DOHH2 (cell line): ENCODE measurements at regions not wholly inside any gene's neighbourhood (a gene's known extent, or its start where the extent isn't known, plus 50 kb on each side); places are given as distances from the start of the nearest gene placed in this dataset.

Source experiments
- H3F3A ChIP-seq: fragments of 200-600 bp; sonication (generic), shearing (Covaris generic); 2 replicates; pipeline ENCODE4 v1.6.0; 2016; ENCODE audit warnings: antibody characterized with exemption, mild to moderate bottlenecking; ENCODE audit not compliant: control insufficient read depth, insufficient read depth
- H3K27ac ChIP-seq: fragments of 200-600 bp; sonication (generic); 2 replicates; pipeline ENCODE4 v1.5.1; 2014; ENCODE audit warnings: low read depth, mild to moderate bottlenecking, low read length, moderate library complexity
- H3K27me3 ChIP-seq: fragments of 200-600 bp; sonication (generic); 2 replicates; pipeline ENCODE4 v1.6.1; 2014; ENCODE audit warnings: mild to moderate bottlenecking, low read length, mixed read lengths; ENCODE audit not compliant: control insufficient read depth
- H3K36me3 ChIP-seq: fragments of 200-600 bp; sonication (generic); 2 replicates; pipeline ENCODE4 v1.6.1; 2014; ENCODE audit warnings: mild to moderate bottlenecking, low read length, moderate library complexity, mixed read lengths; ENCODE audit not compliant: control insufficient read depth
- H3K4me1 ChIP-seq: fragments of 200-600 bp; sonication (generic); 2 replicates; pipeline ENCODE4 v1.6.1; 2014; ENCODE audit warnings: mild to moderate bottlenecking, low read length, mixed read lengths; ENCODE audit not compliant: control insufficient read depth
- H3K4me2 ChIP-seq: fragments of 200-600 bp; sonication (generic); 2 replicates; pipeline ENCODE4 v1.6.0; 2014; ENCODE audit warnings: mild to moderate bottlenecking, low read length, moderate library complexity
- H3K4me3 ChIP-seq: fragments of 200-600 bp; sonication (generic); 2 replicates; pipeline ENCODE4 v1.5.1; 2014; ENCODE audit warnings: mild to moderate bottlenecking, low read length, mixed read lengths
- H3K79me2 ChIP-seq: fragments of 200-600 bp; sonication (generic); 2 replicates; pipeline ENCODE4 v1.6.1; 2014; ENCODE audit warnings: mild to moderate bottlenecking, low read length, mixed read lengths; ENCODE audit not compliant: control insufficient read depth
- H3K9me2 ChIP-seq: fragments of 200-600 bp; sonication (generic); replicated peaks from 2 replicates; pipeline ENCODE4 v1.6.1; 2014; ENCODE audit warnings: mild to moderate bottlenecking, low read length, mixed read lengths; ENCODE audit not compliant: control insufficient read depth
- H3K9me3 ChIP-seq: fragments of 200-600 bp; sonication (generic); 2 replicates; pipeline ENCODE4 v1.6.1; 2014; ENCODE audit warnings: antibody characterized with exemption, low read length, mixed read lengths; ENCODE audit not compliant: control insufficient read depth, insufficient read depth
- H4K20me1 ChIP-seq: fragments of 200-600 bp; sonication (generic); 2 replicates; pipeline ENCODE4 v1.6.0; 2014; ENCODE audit warnings: low read depth, mild to moderate bottlenecking, antibody characterized with exemption, low read length, moderate library complexity; ENCODE audit not compliant: control insufficient read depth, insufficient read depth
- EZH2phosphoT487 ChIP-seq: fragments of 200-600 bp; sonication (generic); IDR thresholded peaks from 2 replicates; pipeline ENCODE4 v1.6.1; 2017; ENCODE audit warnings: borderline replicate concordance, mild to moderate bottlenecking, antibody characterized with exemption, low read length, moderate library complexity, mixed read lengths
- TF ChIP-seq, protein P1 (sequence below): fragments of 200-600 bp; sonication (generic); IDR thresholded peaks from one replicate; pipeline ENCODE4 v1.5.1; 2014; ENCODE audit warnings: antibody characterized with exemption, mild to moderate bottlenecking, low read depth, low read length; ENCODE audit not compliant: poor library complexity, severe bottlenecking

DNA sequence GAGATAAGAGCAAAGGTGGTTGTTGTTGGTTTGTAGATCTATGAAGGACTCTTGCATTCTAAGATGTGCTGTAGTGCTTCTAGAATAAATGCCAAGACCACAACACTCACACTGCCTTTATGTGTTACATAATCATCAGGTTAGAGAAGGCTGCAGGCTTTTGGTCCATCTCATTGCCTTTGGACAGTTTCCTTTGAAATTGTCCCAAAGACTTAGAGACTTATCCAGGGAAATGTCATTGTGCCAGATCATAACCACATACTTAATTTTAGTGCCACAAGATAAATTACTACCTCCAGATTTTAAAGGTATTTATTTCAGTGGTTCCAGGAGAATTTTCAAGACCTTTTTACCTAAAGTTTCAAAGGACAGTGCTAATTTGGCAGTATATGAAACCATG, 666.6 kb upstream of the CITED2 start:
- no peak overlapping the region for H3K4me2 ChIP-seq
- no peaks in the 10 kb centered on the region for H3K79me2 ChIP-seq
- H3K9me3 ChIP-seq, result no peaks in the 10 kb centered on the region
- H3K27me3 ChIP-seq, result no peaks in the 10 kb centered on the region
- no peak overlapping the region for H3K27ac ChIP-seq
- H3F3A ChIP-seq, result no peaks in the 10 kb centered on the region
- no peaks in the 10 kb centered on the region for H3K9me2 ChIP-seq
- H3K4me3 ChIP-seq, result no peak overlapping the region
- no peaks in the 10 kb centered on the region for H4K20me1 ChIP-seq
- H3K4me1 ChIP-seq, result no peaks in the 10 kb centered on the region
- H3K36me3 ChIP-seq, result no peaks in the 10 kb centered on the region
- no peak for TF ChIP-seq EZH2phosphoT487
- TF ChIP-seq, protein P1, sequence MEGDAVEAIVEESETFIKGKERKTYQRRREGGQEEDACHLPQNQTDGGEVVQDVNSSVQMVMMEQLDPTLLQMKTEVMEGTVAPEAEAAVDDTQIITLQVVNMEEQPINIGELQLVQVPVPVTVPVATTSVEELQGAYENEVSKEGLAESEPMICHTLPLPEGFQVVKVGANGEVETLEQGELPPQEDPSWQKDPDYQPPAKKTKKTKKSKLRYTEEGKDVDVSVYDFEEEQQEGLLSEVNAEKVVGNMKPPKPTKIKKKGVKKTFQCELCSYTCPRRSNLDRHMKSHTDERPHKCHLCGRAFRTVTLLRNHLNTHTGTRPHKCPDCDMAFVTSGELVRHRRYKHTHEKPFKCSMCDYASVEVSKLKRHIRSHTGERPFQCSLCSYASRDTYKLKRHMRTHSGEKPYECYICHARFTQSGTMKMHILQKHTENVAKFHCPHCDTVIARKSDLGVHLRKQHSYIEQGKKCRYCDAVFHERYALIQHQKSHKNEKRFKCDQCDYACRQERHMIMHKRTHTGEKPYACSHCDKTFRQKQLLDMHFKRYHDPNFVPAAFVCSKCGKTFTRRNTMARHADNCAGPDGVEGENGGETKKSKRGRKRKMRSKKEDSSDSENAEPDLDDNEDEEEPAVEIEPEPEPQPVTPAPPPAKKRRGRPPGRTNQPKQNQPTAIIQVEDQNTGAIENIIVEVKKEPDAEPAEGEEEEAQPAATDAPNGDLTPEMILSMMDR, result no peak

DNA sequence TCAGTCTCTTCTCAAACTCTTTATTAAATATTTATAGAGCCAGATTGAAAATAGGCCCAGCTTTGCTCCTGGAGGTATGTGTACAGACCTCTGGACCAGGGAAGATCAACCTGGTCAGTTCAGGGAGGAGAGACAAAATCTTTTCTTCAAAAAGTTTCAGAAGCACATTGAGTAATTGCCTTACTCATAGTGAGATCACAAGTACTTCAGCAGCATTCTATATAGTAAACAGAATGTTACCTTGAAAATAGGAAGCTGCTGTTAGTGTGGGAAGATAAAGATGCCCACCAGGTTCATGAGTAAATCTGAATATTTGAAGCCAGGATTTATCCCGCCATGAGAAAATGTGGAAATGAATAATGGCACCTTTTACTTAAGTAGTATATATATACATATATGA, 665.9 kb upstream of the CITED2 start:
- Histone ChIP-seq H3K36me3 (no peaks in the 10 kb centered on the region), H3K9me2 (no peaks in the 10 kb centered on the region), H3K79me2 (no peaks in the 10 kb centered on the region), H3K4me2 (no peak overlapping the region), H3K27ac (no peak overlapping the region), H3K4me1 (no peaks in the 10 kb centered on the region), H3K27me3 (no peaks in the 10 kb centered on the region), H3F3A (no peaks in the 10 kb centered on the region), H3K9me3 (no peaks in the 10 kb centered on the region), H3K4me3 (no peak overlapping the region), H4K20me1 (no peaks in the 10 kb centered on the region)
- TF ChIP-seq EZH2phosphoT487, result no peak
- TF ChIP-seq, protein P1, result no peak

DNA sequence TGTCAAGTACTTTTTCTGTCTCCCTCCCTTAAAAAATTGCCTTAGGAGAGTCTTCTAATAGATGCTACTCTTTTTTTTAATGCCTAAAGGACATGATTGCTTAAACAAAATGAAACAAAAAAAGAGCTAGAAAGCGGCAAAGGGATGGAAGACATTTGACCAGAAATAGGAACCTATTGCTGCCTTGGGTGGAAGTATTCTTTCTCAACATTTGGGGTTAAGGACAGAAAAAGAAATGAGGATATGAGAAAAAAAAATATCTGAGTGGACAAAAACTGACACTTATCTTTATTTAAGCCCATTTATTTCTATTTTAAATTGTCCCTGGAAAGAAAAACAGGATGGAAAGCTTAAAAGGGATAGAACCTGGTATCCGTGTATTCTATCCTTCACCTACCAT, 664.9 kb upstream of the CITED2 start:
- Histone ChIP-seq H3K79me2 (no peaks in the 10 kb centered on the region), H3K9me2 (no peaks in the 10 kb centered on the region), H3K9me3 (no peaks in the 10 kb centered on the region), H3K4me2 (no peak overlapping the region), H4K20me1 (no peaks in the 10 kb centered on the region), H3K4me1 (no peaks in the 10 kb centered on the region), H3K27me3 (no peaks in the 10 kb centered on the region), H3K27ac (no peak overlapping the region), H3F3A (no peaks in the 10 kb centered on the region), H3K4me3 (no peak overlapping the region), H3K36me3 (no peaks in the 10 kb centered on the region)
- TF ChIP-seq, protein P1, result no peak

DNA sequence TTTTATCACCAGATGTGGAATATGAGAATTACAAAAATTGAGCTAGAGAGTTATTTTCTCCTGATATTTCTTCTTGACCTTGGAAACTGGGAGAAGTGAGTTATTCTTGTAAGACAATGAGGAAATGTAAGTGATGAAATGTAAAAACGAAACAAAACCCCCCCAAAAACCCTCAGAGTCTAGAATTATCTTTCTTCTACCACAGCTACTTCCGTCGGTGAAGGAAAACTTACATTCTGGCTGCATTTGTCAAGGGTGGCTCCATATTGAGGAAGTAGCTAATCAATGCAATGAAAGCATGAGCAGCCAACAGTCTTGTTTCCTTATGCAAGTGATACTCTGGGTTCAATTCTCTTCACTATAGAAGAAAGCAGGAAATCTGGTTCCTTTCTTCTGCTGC, 661.7 kb upstream of the CITED2 start:
- Histone ChIP-seq H3K9me2 (no peaks in the 10 kb centered on the region), H3K4me3 (no peak overlapping the region), H3K4me1 (no peaks in the 10 kb centered on the region), H3K27ac (no peak overlapping the region), H3K9me3 (no peaks in the 10 kb centered on the region), H3K36me3 (no peaks in the 10 kb centered on the region), H3K4me2 (no peak overlapping the region), H3K79me2 (no peaks in the 10 kb centered on the region), H4K20me1 (no peaks in the 10 kb centered on the region), H3F3A (no peaks in the 10 kb centered on the region), H3K27me3 (no peaks in the 10 kb centered on the region)
- no peak for TF ChIP-seq EZH2phosphoT487
- TF ChIP-seq, protein P1, result no peak
